WERI-Rb-1 (cell line): ENCODE measurements at regions not wholly inside any gene's neighbourhood (a gene's known extent, or its start where the extent isn't known, plus 50 kb on each side); places are given as distances from the start of the nearest gene placed in this dataset.

Experiments
- DNase-seq: peaks from one replicate; pipeline ENCODE4 v3.0.0-alpha.2; 2020
- H3K27ac ChIP-seq: fragments of 250-450 bp; sonication (Bioruptor Pico); 2 replicates; pipeline ENCODE4 v1.5.1; 2020; ENCODE audit warnings: mild to moderate bottlenecking, moderate library complexity
- H3K27me3 ChIP-seq: fragments of 250-450 bp; sonication (Bioruptor Pico); 2 replicates; pipeline ENCODE4 v1.5.1; 2021; ENCODE audit warnings: mild to moderate bottlenecking, low read depth, moderate library complexity; ENCODE audit not compliant: insufficient read depth, severe bottlenecking
- H3K36me3 ChIP-seq: fragments of 250-450 bp; sonication (Bioruptor Pico); 2 replicates; pipeline ENCODE4 v1.5.1; 2020; ENCODE audit warnings: mild to moderate bottlenecking, moderate library complexity
- H3K4me3 ChIP-seq: 2 replicates; pipeline ENCODE4 v1.5.1; 2011; ENCODE audit warnings: low read depth, mild to moderate bottlenecking, control low read depth, low read length
- H3K9me3 ChIP-seq: fragments of 250-450 bp; sonication (Bioruptor Pico); 2 replicates; pipeline ENCODE4 v1.5.1; 2021; ENCODE audit warnings: mild to moderate bottlenecking, moderate library complexity; ENCODE audit not compliant: severe bottlenecking
- CTCF ChIP-seq: IDR thresholded peaks from 2 replicates; pipeline ENCODE4 v1.5.1; 2011; ENCODE audit warnings: low read depth, mild to moderate bottlenecking, control low read depth, inconsistent platforms, low read length

DNA sequence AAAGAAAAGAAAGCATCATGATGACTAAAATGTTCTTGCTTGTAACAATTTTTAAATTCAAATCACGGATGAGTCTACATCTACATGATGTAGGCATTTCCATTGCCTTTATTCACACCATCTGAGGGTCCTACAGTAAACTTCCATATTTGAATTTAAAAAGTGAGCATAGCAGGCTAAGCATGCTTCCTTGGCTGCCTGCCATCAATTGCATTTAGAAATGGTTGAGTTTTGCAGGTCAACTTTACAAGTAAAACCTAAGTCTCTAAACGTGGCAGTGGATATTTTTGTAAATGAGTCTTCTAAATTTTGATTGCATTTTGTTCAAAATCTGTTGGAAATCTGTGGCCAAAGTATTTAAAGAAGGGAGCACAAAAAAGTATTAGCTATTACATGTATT is 136.5 kb upstream of the PTCH1 start:
- Histone ChIP-seq H3K9me3 (peaks cover 2% of the 10 kb centered on the region), H3K4me3 (no peak overlapping the region), H3K27me3 (no peaks in the 10 kb centered on the region), H3K27ac (no peak overlapping the region), H3K36me3 (no peaks in the 10 kb centered on the region)
- no peak for DNase-seq
- no peak for TF ChIP-seq CTCF

GRCh38 chr9:95650720-95651119 is 133.9 kb upstream of the PTCH1 start:
- Histone ChIP-seq H3K27me3 (no peaks in the 10 kb centered on the region), H3K36me3 (no peaks in the 10 kb centered on the region), H3K27ac (no peak overlapping the region), H3K4me3 (no peak overlapping the region), H3K9me3 (peaks cover 2% of the 10 kb centered on the region)
- no peak for DNase-seq
- no peak for TF ChIP-seq CTCF

DNA sequence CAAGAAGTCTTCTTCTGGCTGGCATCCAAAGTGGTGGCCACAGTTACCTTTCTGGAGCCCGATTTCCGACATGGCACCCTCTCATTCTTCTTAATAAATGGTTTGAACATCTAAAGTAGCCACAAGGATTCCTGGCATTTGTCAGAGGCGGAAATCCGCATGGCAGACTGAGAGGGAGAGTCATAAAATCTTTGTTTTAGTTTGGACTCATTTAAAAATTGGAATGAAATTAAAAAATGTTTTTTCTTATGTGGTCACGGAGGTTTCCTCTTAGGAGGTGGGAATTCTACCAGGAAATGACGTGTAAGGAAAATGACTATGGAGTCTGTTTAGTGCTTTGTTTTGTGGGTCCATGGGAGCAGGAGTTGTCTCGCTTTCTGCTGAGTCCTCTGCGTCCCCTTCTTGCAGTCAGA is 133.0 kb upstream of the PTCH1 start:
- Histone ChIP-seq H3K9me3 (peaks cover 2% of the 10 kb centered on the region), H3K27me3 (no peaks in the 10 kb centered on the region), H3K4me3 (no peak overlapping the region), H3K27ac (no peak overlapping the region), H3K36me3 (no peaks in the 10 kb centered on the region)
- no peak for DNase-seq
- no peak for TF ChIP-seq CTCF

DNA sequence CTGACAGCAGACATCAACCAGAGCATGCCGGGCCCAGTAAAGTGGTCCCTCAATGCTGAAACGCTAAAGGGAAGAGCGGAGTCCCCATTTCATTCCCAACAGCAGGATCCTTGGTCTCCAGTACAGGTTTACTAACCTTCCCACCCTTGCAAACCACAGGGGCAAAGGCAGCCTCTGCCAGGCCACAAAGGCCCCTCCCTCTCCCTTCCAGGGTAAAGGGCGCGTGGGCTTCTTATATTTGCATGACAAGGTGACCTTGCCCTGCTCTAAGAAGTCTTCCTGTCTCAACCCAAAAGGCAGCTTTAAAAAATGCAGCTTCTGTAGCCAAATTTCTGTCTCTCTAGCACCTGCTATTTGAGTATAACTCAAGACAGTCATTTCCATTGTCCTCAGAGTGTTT is 131.5 kb upstream of the PTCH1 start:
- no peak for DNase-seq
- no peak overlapping the region for H3K27ac ChIP-seq
- no peaks in the 10 kb centered on the region for H3K36me3 ChIP-seq
- H3K27me3 ChIP-seq = no peaks in the 10 kb centered on the region
- peaks cover 2% of the 10 kb centered on the region for H3K9me3 ChIP-seq
- TF ChIP-seq CTCF = no peak
- H3K4me3 ChIP-seq = no peak overlapping the region

DNA sequence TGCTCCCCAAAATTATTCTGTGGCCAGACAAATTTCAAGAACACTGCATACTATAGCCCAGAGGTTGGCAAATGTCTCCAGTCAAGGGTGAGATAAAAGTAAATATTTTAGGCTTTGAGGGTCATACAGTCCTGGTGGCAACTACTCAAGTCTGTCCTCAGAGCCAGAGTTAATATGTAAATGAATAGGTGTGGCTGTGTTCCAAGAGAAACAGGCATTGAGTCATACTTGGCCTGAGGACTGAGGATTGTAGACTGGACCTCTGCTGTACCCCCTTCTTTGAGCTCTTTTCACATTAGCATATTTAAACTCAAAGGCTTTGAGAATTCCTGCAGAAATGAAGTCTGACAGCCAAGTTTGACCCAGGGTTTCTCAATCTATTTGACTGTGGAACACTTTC is 129.2 kb upstream of the PTCH1 start:
- no peak for DNase-seq
- Histone ChIP-seq H3K9me3 (peaks cover 2% of the 10 kb centered on the region), H3K36me3 (no peaks in the 10 kb centered on the region), H3K4me3 (no peak overlapping the region), H3K27me3 (no peaks in the 10 kb centered on the region), H3K27ac (no peak overlapping the region)
- TF ChIP-seq CTCF = no peak

GRCh38 chr9:95645579-95645978 is 128.8 kb upstream of the PTCH1 start:
- no peak overlapping the region for H3K27ac ChIP-seq
- H3K27me3 ChIP-seq = no peaks in the 10 kb centered on the region
- no peak for DNase-seq
- H3K36me3 ChIP-seq = no peaks in the 10 kb centered on the region
- peaks cover 2% of the 10 kb centered on the region for H3K9me3 ChIP-seq
- TF ChIP-seq CTCF = no peak
- no peak overlapping the region for H3K4me3 ChIP-seq
